Stomach (tissue), 4 donors: ENCODE measurements at regions not wholly inside any gene's neighbourhood (a gene's known extent, or its start where the extent isn't known, plus 50 kb on each side); places are given as distances from the start of the nearest gene placed in this dataset.

Experiments
- EP300 ChIP-seq: sonication (generic); formaldehyde crosslinking; IDR thresholded peaks from one replicate; pipeline ENCODE4 v1.6.1; 2017; ENCODE audit warnings: antibody characterized with exemption
- POLR2A ChIP-seq, 4 donors: fragments of 450-650 bp; IDR thresholded peaks; one replicate each; pipeline ENCODE4 v1.6.1; 2016; ENCODE audit warnings: antibody characterized with exemption in 4 of 4, control low read depth in 2 of 4, mild to moderate bottlenecking in 1 of 4, moderate library complexity in 1 of 4
- TF ChIP-seq, protein P1 (sequence below), 7 experiments: fragments of 450-650 bp in 4 of 7; fragments of 200-600 bp in 3 of 7; sonication (generic) in 3 of 7; IDR thresholded peaks; one replicate each; pipeline ENCODE4 v1.5.1; 2016 to 2019; ENCODE audit warnings: antibody characterized with exemption in 7 of 7, control low read depth in 2 of 7, mild to moderate bottlenecking in 1 of 7

GRCh38 chr20:59469267-59470252 is 134.8 kb upstream of the PHACTR3 start:
- TF ChIP-seq, protein P1, sequence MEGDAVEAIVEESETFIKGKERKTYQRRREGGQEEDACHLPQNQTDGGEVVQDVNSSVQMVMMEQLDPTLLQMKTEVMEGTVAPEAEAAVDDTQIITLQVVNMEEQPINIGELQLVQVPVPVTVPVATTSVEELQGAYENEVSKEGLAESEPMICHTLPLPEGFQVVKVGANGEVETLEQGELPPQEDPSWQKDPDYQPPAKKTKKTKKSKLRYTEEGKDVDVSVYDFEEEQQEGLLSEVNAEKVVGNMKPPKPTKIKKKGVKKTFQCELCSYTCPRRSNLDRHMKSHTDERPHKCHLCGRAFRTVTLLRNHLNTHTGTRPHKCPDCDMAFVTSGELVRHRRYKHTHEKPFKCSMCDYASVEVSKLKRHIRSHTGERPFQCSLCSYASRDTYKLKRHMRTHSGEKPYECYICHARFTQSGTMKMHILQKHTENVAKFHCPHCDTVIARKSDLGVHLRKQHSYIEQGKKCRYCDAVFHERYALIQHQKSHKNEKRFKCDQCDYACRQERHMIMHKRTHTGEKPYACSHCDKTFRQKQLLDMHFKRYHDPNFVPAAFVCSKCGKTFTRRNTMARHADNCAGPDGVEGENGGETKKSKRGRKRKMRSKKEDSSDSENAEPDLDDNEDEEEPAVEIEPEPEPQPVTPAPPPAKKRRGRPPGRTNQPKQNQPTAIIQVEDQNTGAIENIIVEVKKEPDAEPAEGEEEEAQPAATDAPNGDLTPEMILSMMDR (IDR thresholded peaks at IDR 0.05) = no peak
- TF ChIP-seq POLR2A (IDR thresholded peaks at IDR 0.05) (no peak), EP300 (no peak)
